H1 (cell line): ENCODE measurements at regions not wholly inside any gene's neighbourhood (a gene's known extent, or its start where the extent isn't known, plus 50 kb on each side); places are given as distances from the start of the nearest gene placed in this dataset.

Experiments used
- ATF2 ChIP-seq: IDR thresholded peaks from 2 replicates; pipeline ENCODE4 v1.6.1; 2012; ENCODE audit warnings: low read length, inconsistent platforms
- CHD1 ChIP-seq: IDR thresholded peaks from 2 replicates; pipeline ENCODE4 v1.6.1; 2012; ENCODE audit warnings: low read depth, low read length, improper control_type of control experiment
- HDAC2 ChIP-seq, 2 experiments: fragments of 300-600 bp in 1 of 2; sonication (generic) in 1 of 2; IDR thresholded peaks; 2 replicates each; pipeline ENCODE4 v1.6.1; 2011 to 2012; ENCODE audit warnings: low read depth in 2 of 2, low read length in 2 of 2, mild to moderate bottlenecking in 2 of 2, moderate library complexity in 2 of 2, borderline replicate concordance in 1 of 2, inconsistent platforms in 1 of 2
- MAFK ChIP-seq: IDR thresholded peaks from 2 replicates; pipeline ENCODE4 v1.6.1; 2012; ENCODE audit warnings: low read depth, mild to moderate bottlenecking, improper control_type of control experiment, low read length

GRCh38 chr2:52113338-52113737 is 1081.4 kb upstream of the NRXN1 start (continued):
- no peak for TF ChIP-seq ATF2
- TF ChIP-seq HDAC2 (IDR thresholded peaks at IDR 0.05; ENCODE audit: borderline replicate concordance in 1 of 2, low read depth in 2 of 2, low read length in 2 of 2): no peak
- TF ChIP-seq CHD1: no peak
- no peak for TF ChIP-seq MAFK
- TF ChIP-seq, all 59 proteins: peak for 0
